ENCODE measurements at regions not wholly inside any gene's neighbourhood (a gene's known extent, or its start where the extent isn't known, plus 50 kb on each side); places are given as distances from the start of the nearest gene placed in this dataset.
"Not testable (repeated sequence)": the region's sequence is repeated elsewhere in the genome, so short reads cannot be mapped to it uniquely, and the experiment has no call there.

DNA sequence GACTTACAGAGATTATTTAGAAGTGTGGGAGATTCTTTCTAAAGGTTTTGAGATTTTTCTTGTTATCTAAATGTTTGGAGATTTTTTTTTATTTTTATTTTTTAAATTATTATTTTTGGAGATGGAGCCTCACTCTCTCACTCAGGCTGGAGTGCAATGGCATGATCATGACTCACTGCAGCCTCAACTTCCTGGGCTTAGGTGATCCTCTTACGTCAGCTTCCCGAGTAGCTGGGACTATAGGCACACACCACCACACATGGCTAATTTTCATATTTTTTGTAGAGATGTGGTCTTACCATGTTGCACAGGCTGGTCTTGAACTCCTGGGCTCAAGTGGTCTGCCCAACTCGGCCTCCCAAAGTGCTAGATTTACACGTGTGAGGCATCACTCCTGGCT lies 694.5 kb downstream of the TLE1 start:
- no peak for DNase-seq (ENCODE audit: low read depth)
- no peak overlapping the region for H3K4me3 ChIP-seq (ENCODE audit: low read depth, low read length)
- TF ChIP-seq, protein P1, sequence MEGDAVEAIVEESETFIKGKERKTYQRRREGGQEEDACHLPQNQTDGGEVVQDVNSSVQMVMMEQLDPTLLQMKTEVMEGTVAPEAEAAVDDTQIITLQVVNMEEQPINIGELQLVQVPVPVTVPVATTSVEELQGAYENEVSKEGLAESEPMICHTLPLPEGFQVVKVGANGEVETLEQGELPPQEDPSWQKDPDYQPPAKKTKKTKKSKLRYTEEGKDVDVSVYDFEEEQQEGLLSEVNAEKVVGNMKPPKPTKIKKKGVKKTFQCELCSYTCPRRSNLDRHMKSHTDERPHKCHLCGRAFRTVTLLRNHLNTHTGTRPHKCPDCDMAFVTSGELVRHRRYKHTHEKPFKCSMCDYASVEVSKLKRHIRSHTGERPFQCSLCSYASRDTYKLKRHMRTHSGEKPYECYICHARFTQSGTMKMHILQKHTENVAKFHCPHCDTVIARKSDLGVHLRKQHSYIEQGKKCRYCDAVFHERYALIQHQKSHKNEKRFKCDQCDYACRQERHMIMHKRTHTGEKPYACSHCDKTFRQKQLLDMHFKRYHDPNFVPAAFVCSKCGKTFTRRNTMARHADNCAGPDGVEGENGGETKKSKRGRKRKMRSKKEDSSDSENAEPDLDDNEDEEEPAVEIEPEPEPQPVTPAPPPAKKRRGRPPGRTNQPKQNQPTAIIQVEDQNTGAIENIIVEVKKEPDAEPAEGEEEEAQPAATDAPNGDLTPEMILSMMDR (IDR thresholded peaks at IDR 0.05; ENCODE audit: control insufficient read depth, extremely low read depth, insufficient read depth) = no peak

GRCh38 chr9:80985595-80985994 lies 703.8 kb downstream of the TLE1 start:
- not testable (repeated sequence) for H3K4me3 ChIP-seq (ENCODE audit: low read depth, low read length); DNase-seq (ENCODE audit: low read depth)

GRCh38 chr9:80976403-80976802 lies 712.9 kb downstream of the TLE1 start:
- TF ChIP-seq, protein P1 (IDR thresholded peaks at IDR 0.05; ENCODE audit: control insufficient read depth, extremely low read depth, insufficient read depth) = no peak
- DNase-seq (ENCODE audit: low read depth) = no peak
- no peak overlapping the region for H3K4me3 ChIP-seq (ENCODE audit: low read depth, low read length)

- H3K4me3 ChIP-seq (ENCODE audit: low read depth, low read length); DNase-seq (ENCODE audit: low read depth): not testable (repeated sequence)
Measured at GRCh38 chr9:80970377-80970776, 719.0 kb downstream of the TLE1 start.

GRCh38 chr9:80968611-80969010 lies 720.7 kb downstream of the TLE1 start:
- TF ChIP-seq, protein P1 (IDR thresholded peaks at IDR 0.05; ENCODE audit: control insufficient read depth, extremely low read depth, insufficient read depth) = no peak
- no peak for DNase-seq (ENCODE audit: low read depth)

DNA sequence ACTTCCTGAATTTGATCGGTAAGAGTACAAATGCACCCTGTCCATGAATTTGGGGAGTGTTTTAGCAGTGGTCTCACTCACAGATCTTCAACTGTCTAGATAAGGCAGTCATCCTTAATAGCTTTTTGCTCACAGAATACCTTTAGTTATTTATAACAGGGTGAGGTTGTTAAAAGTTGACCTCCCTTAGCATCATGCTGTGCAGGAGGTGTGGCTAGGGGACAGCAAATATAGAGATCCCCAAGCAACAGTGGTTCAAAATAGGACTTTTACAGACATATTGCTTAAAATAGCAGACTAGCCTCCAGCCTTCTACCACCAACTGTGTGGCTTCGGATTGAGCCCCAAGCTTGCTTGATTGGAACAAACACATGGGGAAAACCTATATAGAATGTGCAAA lies 724.4 kb downstream of the TLE1 start:
- TF ChIP-seq, protein P1 (IDR thresholded peaks at IDR 0.05; ENCODE audit: control insufficient read depth, extremely low read depth, insufficient read depth) = no peak
- no peak overlapping the region for H3K4me3 ChIP-seq (ENCODE audit: low read depth, low read length)
- DNase-seq (ENCODE audit: low read depth) = no peak

More at GRCh38 chr9:80968611-80969010, 720.7 kb downstream of the TLE1 start:
- no peak overlapping the region for H3K4me3 ChIP-seq (ENCODE audit: low read depth, low read length)

DNA sequence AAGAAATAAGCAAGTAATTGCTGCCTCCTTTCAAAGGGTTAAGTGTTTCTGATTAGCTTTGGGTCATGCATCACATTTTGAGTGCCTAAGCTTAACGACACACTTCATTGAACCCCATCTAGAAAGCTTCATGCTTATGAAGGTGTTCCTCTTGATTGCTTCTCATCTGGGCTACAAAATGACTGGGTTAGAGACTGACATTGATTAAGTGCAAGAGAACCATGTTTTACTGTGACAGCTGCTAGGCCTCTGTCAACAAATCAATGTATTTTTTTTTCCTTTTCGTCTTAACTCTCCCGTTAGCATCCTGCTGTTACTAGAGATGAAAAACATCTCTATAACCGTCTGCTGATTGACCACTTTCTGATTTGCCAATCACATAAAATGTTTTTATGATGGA lies 725.0 kb downstream of the TLE1 start:
- DNase-seq (ENCODE audit: low read depth) = no peak
- TF ChIP-seq, protein P1 (IDR thresholded peaks at IDR 0.05; ENCODE audit: control insufficient read depth, extremely low read depth, insufficient read depth) = no peak

DNA sequence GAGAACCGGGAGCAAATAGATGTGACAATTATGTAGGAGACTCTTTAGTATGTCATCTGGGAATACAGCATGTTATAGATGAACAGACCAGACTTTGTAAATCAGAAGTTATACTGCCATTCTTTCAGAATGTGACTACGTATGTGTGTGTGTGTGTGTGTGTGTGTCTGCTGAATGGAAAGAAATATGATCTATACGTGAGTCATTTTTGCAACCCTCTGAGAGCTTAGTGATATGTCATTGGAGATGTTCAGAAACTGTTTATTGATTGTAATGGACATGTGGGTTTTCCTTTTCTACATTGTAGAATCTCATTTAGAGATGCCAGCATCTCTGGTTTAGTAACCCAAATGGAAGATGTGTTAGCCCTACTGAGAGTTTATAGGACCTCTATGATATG lies 731.5 kb downstream of the TLE1 start:
- TF ChIP-seq, protein P1 (IDR thresholded peaks at IDR 0.05; ENCODE audit: control insufficient read depth, extremely low read depth, insufficient read depth) = no peak
- H3K4me3 ChIP-seq (ENCODE audit: low read depth, low read length) = no peak overlapping the region
- no peak for DNase-seq (ENCODE audit: low read depth)

More for the DNA sequence above, 725.0 kb downstream of the TLE1 start:
- no peak overlapping the region for H3K4me3 ChIP-seq (ENCODE audit: low read depth, low read length)
